ENCODE measurements at regions not wholly inside any gene's neighbourhood (a gene's known extent, or its start where the extent isn't known, plus 50 kb on each side); places are given as distances from the start of the nearest gene placed in this dataset.
"Not testable (repeated sequence)": the region's sequence is repeated elsewhere in the genome, so short reads cannot be mapped to it uniquely, and the experiment has no call there.

GRCh38 chr14:19096467-19096866 is 129.2 kb downstream of the POTEM start:
- TF ChIP-seq, protein P1, sequence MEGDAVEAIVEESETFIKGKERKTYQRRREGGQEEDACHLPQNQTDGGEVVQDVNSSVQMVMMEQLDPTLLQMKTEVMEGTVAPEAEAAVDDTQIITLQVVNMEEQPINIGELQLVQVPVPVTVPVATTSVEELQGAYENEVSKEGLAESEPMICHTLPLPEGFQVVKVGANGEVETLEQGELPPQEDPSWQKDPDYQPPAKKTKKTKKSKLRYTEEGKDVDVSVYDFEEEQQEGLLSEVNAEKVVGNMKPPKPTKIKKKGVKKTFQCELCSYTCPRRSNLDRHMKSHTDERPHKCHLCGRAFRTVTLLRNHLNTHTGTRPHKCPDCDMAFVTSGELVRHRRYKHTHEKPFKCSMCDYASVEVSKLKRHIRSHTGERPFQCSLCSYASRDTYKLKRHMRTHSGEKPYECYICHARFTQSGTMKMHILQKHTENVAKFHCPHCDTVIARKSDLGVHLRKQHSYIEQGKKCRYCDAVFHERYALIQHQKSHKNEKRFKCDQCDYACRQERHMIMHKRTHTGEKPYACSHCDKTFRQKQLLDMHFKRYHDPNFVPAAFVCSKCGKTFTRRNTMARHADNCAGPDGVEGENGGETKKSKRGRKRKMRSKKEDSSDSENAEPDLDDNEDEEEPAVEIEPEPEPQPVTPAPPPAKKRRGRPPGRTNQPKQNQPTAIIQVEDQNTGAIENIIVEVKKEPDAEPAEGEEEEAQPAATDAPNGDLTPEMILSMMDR (IDR thresholded peaks at IDR 0.05) = not testable (repeated sequence)
- not testable (repeated sequence) for TF ChIP-seq POLR2A, EP300 (IDR thresholded peaks at IDR 0.05)

Measured in tibial nerve (tissue), 4 donors.